GM23248 (cell line): ENCODE measurements at regions not wholly inside any gene's neighbourhood (a gene's known extent, or its start where the extent isn't known, plus 50 kb on each side); places are given as distances from the start of the nearest gene placed in this dataset.

Experiments used
- EZH2 ChIP-seq: fragments of 200-600 bp; sonication (generic); IDR thresholded peaks from 2 replicates; pipeline ENCODE4 v1.6.1; 2018; ENCODE audit warnings: antibody characterized with exemption, mild to moderate bottlenecking; ENCODE audit not compliant: insufficient read depth, poor library complexity, severe bottlenecking
- EZH2phosphoT487 ChIP-seq: fragments of 200-600 bp; sonication (generic); IDR thresholded peaks from 2 replicates; pipeline ENCODE4 v1.6.1; 2018; ENCODE audit warnings: antibody characterized with exemption, moderate library complexity, mild to moderate bottlenecking, low read depth; ENCODE audit not compliant: insufficient read depth

DNA sequence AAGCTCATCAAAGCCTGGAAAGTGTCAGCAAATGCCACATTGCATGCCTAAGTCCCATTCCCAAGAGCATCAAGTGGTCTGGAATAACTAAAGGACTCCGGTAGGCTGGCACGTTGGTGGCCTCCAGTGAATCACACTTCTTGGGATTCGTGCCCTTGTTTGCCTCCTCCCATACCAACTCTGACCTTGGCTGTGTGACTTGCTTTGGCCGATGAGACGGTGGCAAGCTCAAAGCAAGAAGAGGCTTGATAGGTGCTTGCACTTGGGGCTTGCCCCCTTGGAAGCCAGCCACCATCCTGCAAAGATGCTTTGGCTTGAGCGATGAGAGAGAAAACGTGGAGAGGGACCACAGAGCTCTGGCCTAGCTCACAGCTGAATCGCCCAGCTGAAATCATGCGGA lies 313.1 kb upstream of the ZFHX3 start:
- TF ChIP-seq EZH2 (no peak), EZH2phosphoT487 (no peak)
